ENCODE measurements at regions not wholly inside any gene's neighbourhood (a gene's known extent, or its start where the extent isn't known, plus 50 kb on each side); places are given as distances from the start of the nearest gene placed in this dataset.

- TF ChIP-seq POLR2A (IDR thresholded peaks at IDR 0.05), result no peak
- no peak for TF ChIP-seq EP300 (IDR thresholded peaks at IDR 0.05)
- TF ChIP-seq POLR2AphosphoS5 (IDR thresholded peaks at IDR 0.05), result no peak
- no peak for TF ChIP-seq CTCF (IDR thresholded peaks at IDR 0.05)
- no peak overlapping the region for H3K27ac ChIP-seq
- 55 to 57% methylated on average over 4 of the region's 4 CpGs for WGBS, 2 donors (ENCODE audit: low coverage in 1 of 2)
Measured at GRCh38 chr7:20033621-20034400, 183.4 kb downstream of the MACC1 start.

GRCh38 chr7:20032741-20033140, 184.4 kb downstream of the MACC1 start:
- WGBS, 2 donors (ENCODE audit: low coverage in 1 of 2), result 82% methylated on average over 1 of the region's 1 CpG; no CpG with 5 or more reads in 1 of the 2 donors

More at GRCh38 chr7:20033621-20034400, 183.4 kb downstream of the MACC1 start:
- Histone ChIP-seq H3K27me3 (no peaks in the 10 kb centered on the region), H3K36me3 (no peaks in the 10 kb centered on the region), H3K9me3 (no peaks in the 10 kb centered on the region), H3K4me1 (no peaks in the 10 kb centered on the region), H3K4me3 (no peak overlapping the region)
- ATAC-seq, result peak; percentile 39

DNA sequence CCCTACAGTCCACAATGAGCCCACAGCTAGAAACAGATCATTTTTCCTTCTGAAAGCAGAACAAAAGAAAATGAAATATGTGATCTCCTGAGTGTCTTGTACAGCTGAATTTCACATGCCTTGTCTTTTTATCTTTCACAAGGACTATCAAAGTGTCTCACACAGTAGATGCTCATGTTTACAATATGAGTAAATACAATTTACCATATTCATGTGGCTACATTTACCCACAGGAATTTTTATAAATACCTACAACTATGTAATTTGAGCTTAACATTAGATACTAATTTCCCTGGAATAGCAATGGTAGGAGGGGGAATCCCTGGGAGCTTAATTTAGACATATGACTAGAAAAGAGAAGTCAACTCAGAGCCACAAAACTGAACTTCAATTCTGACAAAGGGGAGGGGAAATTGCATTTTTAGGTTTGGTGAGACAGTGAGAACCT, 186.2 kb downstream of the MACC1 start:
- Histone ChIP-seq H3K4me3 (no peak overlapping the region), H3K27ac (no peak overlapping the region), H3K36me3 (no peaks in the 10 kb centered on the region), H3K4me1 (no peaks in the 10 kb centered on the region), H3K9me3 (no peaks in the 10 kb centered on the region), H3K27me3 (no peaks in the 10 kb centered on the region)
- ATAC-seq, result no peak
- no peak for TF ChIP-seq POLR2A (IDR thresholded peaks at IDR 0.05)
- no peak for TF ChIP-seq POLR2AphosphoS5 (IDR thresholded peaks at IDR 0.05)
- TF ChIP-seq CTCF (IDR thresholded peaks at IDR 0.05), result no peak
- TF ChIP-seq EP300 (IDR thresholded peaks at IDR 0.05), result no peak

More at GRCh38 chr7:20032741-20033140, 184.4 kb downstream of the MACC1 start:
- Histone ChIP-seq H3K9me3 (no peaks in the 10 kb centered on the region), H3K4me3 (no peak overlapping the region), H3K4me1 (no peaks in the 10 kb centered on the region), H3K27ac (no peak overlapping the region), H3K36me3 (no peaks in the 10 kb centered on the region), H3K27me3 (no peaks in the 10 kb centered on the region)
- ATAC-seq, result no peak
- TF ChIP-seq POLR2AphosphoS5 (IDR thresholded peaks at IDR 0.05), result no peak
- no peak for TF ChIP-seq POLR2A (IDR thresholded peaks at IDR 0.05)
- TF ChIP-seq CTCF (IDR thresholded peaks at IDR 0.05), result no peak
- no peak for TF ChIP-seq EP300 (IDR thresholded peaks at IDR 0.05)

DNA sequence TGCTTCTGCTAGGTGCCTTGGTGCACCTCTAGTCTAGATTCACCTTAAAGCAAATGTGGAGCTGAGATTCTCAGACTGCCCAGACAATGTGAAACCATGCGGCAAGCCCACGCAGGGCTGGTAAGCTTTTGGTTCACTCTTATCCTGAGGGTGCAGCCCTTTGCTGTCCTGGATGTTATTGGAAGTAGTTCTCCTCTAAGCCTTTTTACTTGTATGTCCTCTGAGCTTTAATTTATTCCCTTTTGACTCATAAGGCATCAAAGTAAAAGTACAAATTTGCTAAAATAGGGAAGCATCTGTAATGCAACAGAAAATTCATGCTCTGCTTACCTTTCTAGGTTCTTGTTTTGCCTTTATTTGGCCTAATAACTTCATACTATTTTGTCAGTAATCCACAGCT, 186.8 kb downstream of the MACC1 start:
- Histone ChIP-seq H3K4me3 (no peak overlapping the region), H3K27ac (no peak overlapping the region), H3K9me3 (no peaks in the 10 kb centered on the region), H3K27me3 (no peaks in the 10 kb centered on the region), H3K36me3 (no peaks in the 10 kb centered on the region), H3K4me1 (no peaks in the 10 kb centered on the region)
- ATAC-seq, result no peak
- TF ChIP-seq POLR2A (IDR thresholded peaks at IDR 0.05), result no peak
- no peak for TF ChIP-seq POLR2AphosphoS5 (IDR thresholded peaks at IDR 0.05)
- TF ChIP-seq CTCF (IDR thresholded peaks at IDR 0.05), result no peak
- no peak for TF ChIP-seq EP300 (IDR thresholded peaks at IDR 0.05)
- WGBS, 2 donors (ENCODE audit: low coverage in 1 of 2), result 87% methylated on average over 2 of the region's 2 CpGs; no CpG with 5 or more reads in 1 of the 2 donors

- H3K4me1 ChIP-seq, result no peaks in the 10 kb centered on the region
- ATAC-seq, result no peak
- no peak overlapping the region for H3K4me3 ChIP-seq
- no peaks in the 10 kb centered on the region for H3K9me3 ChIP-seq
- no peaks in the 10 kb centered on the region for H3K36me3 ChIP-seq
- H3K27me3 ChIP-seq, result no peaks in the 10 kb centered on the region
- no peak overlapping the region for H3K27ac ChIP-seq
- WGBS, 2 donors (ENCODE audit: low coverage in 1 of 2), result 88 to 95% methylated on average over 4 of the region's 4 CpGs
- TF ChIP-seq POLR2AphosphoS5 (IDR thresholded peaks at IDR 0.05), result no peak
Measured at GRCh38 chr7:20026762-20027161, 190.4 kb downstream of the MACC1 start.

Measured in gastroesophageal sphincter (tissue), 4 donors.